ENCODE measurements at regions not wholly inside any gene's neighbourhood (a gene's known extent, or its start where the extent isn't known, plus 50 kb on each side); places are given as distances from the start of the nearest gene placed in this dataset.

- H3F3A ChIP-seq (ENCODE audit: insufficient read depth, low read length, poor library complexity, severe bottlenecking), result no peaks in the 10 kb centered on the region
- no peaks in the 10 kb centered on the region for H3K9me2 ChIP-seq (ENCODE audit: insufficient read depth, low read length)
- no peaks in the 10 kb centered on the region for H4K20me1 ChIP-seq (ENCODE audit: insufficient read depth)
- no peak overlapping the region for H3K27ac ChIP-seq (ENCODE audit: low read length)
- H3K36me3 ChIP-seq (ENCODE audit: insufficient read depth, low read length), result no peaks in the 10 kb centered on the region
- no peaks in the 10 kb centered on the region for H3K27me3 ChIP-seq (ENCODE audit: insufficient read depth, low read depth, low read length)
- TF ChIP-seq MXI1 (conservative IDR thresholded peaks at IDR 0.05; ENCODE audit: poor library complexity, severe bottlenecking) (no peak), TAF1 (IDR thresholded peaks at IDR 0.05; ENCODE audit: low read depth) (no peak), EZH2 (IDR thresholded peaks at IDR 0.05; ENCODE audit: borderline replicate concordance, insufficient read depth, low read length, poor library complexity, severe bottlenecking) (no peak), EP300 (conservative IDR thresholded peaks at IDR 0.05; ENCODE audit: poor library complexity, severe bottlenecking) (no peak), POLR2AphosphoS5 (IDR thresholded peaks at IDR 0.05) (no peak), SMC3 (conservative IDR thresholded peaks at IDR 0.05; ENCODE audit: poor library complexity) (no peak), CTCF (IDR thresholded peaks at IDR 0.05; ENCODE audit: poor library complexity, severe bottlenecking) (no peak), REST (IDR thresholded peaks at IDR 0.05; ENCODE audit: borderline replicate concordance) (no peak), RAD21 (conservative IDR thresholded peaks at IDR 0.05) (no peak)
- no peak overlapping the region for H2AFZ ChIP-seq (ENCODE audit: low read depth, low read length)
- no peak overlapping the region for H3K9ac ChIP-seq (ENCODE audit: low read length)
- H3K9me3 ChIP-seq (ENCODE audit: low read length), result no peaks in the 10 kb centered on the region
- H3K4me3 ChIP-seq (ENCODE audit: low read length), result no peak overlapping the region
- H3K4me2 ChIP-seq (ENCODE audit: low read length), result no peak overlapping the region
- no peaks in the 10 kb centered on the region for H3K79me2 ChIP-seq (replicated peaks; ENCODE audit: insufficient read depth, low read length)
These were observed 115.2 kb upstream of the CXCL14 start for GRCh38 chr5:135694012-135694411.

GRCh38 chr5:135693371-135693955, 114.7 kb upstream of the CXCL14 start:
- TF ChIP-seq EP300 (conservative IDR thresholded peaks at IDR 0.05; ENCODE audit: poor library complexity, severe bottlenecking), result no peak
- TF ChIP-seq TAF1 (IDR thresholded peaks at IDR 0.05; ENCODE audit: low read depth), result no peak
- no peak for TF ChIP-seq CTCF (IDR thresholded peaks at IDR 0.05; ENCODE audit: poor library complexity, severe bottlenecking)
- no peak for TF ChIP-seq POLR2AphosphoS5 (IDR thresholded peaks at IDR 0.05)
- TF ChIP-seq EZH2 (IDR thresholded peaks at IDR 0.05; ENCODE audit: borderline replicate concordance, insufficient read depth, low read length, poor library complexity, severe bottlenecking), result no peak
- TF ChIP-seq RAD21 (conservative IDR thresholded peaks at IDR 0.05), result no peak
- no peak overlapping the region for H3K4me3 ChIP-seq (ENCODE audit: low read length)
- H3K9me2 ChIP-seq (ENCODE audit: insufficient read depth, low read length), result no peaks in the 10 kb centered on the region
- no peak overlapping the region for H3K4me2 ChIP-seq (ENCODE audit: low read length)
- H3K27me3 ChIP-seq (ENCODE audit: insufficient read depth, low read depth, low read length), result no peaks in the 10 kb centered on the region
- H3K9me3 ChIP-seq (ENCODE audit: low read length), result no peaks in the 10 kb centered on the region
- no peak overlapping the region for H2AFZ ChIP-seq (ENCODE audit: low read depth, low read length)
- H3K27ac ChIP-seq (ENCODE audit: low read length), result no peak overlapping the region
- H3F3A ChIP-seq (ENCODE audit: insufficient read depth, low read length, poor library complexity, severe bottlenecking), result no peaks in the 10 kb centered on the region
- H4K20me1 ChIP-seq (ENCODE audit: insufficient read depth), result no peaks in the 10 kb centered on the region
- no peak overlapping the region for H3K9ac ChIP-seq (ENCODE audit: low read length)
- H3K36me3 ChIP-seq (ENCODE audit: insufficient read depth, low read length), result no peaks in the 10 kb centered on the region
- H3K79me2 ChIP-seq (replicated peaks; ENCODE audit: insufficient read depth, low read length), result no peaks in the 10 kb centered on the region

Measured in neural cell (in vitro differentiated cells).